ENCODE measurements at regions not wholly inside any gene's neighbourhood (a gene's known extent, or its start where the extent isn't known, plus 50 kb on each side); places are given as distances from the start of the nearest gene placed in this dataset.

GRCh38 chr2:167678158-167678557, 569.2 kb downstream of the STK39 start:
- H2BK120ac ChIP-seq (replicated peaks; ENCODE audit: low read depth, low read length), result no peak overlapping the region
- no peaks in the 10 kb centered on the region for H3K9me3 ChIP-seq (ENCODE audit: insufficient read depth in 2 of 2, low read depth in 1 of 2, low read length in 1 of 2)
- H3K23me2 ChIP-seq (ENCODE audit: low read depth, low read length), result no peaks in the 10 kb centered on the region
- no peaks in the 10 kb centered on the region for H4K20me1 ChIP-seq (replicated peaks in 1 of 2; ENCODE audit: control insufficient read depth in 1 of 2, insufficient read depth in 2 of 2, low read length in 2 of 2)
- H2BK15ac ChIP-seq (ENCODE audit: low read length), result no peak overlapping the region
- no peak overlapping the region for H3K4me2 ChIP-seq (ENCODE audit: insufficient read depth in 1 of 2, low read depth in 2 of 2, low read length in 2 of 2)
- H2AFZ ChIP-seq (ENCODE audit: low read length), result no peak overlapping the region
- no peak overlapping the region for H3K23ac ChIP-seq (ENCODE audit: insufficient read length)
- H4K5ac ChIP-seq (ENCODE audit: insufficient read length, low read depth, low read length), result no peak overlapping the region
- no peak overlapping the region for H2BK5ac ChIP-seq (ENCODE audit: low read depth, low read length)
- H3K4ac ChIP-seq (replicated peaks; ENCODE audit: insufficient read length, low read depth, low read length), result no peak overlapping the region
- no peak overlapping the region for H3K27ac ChIP-seq (ENCODE audit: low read depth, low read length)
- no peak overlapping the region for H4K8ac ChIP-seq (ENCODE audit: extremely low read depth, insufficient read depth, low read length)
- CTCF ChIA-PET (ENCODE audit: partially characterized antibody), result no interaction called here
- no peak overlapping the region for H3K9ac ChIP-seq (replicated peaks in 1 of 4; ENCODE audit: extremely low read depth in 1 of 4, low read depth in 3 of 4, low read length in 3 of 4)
- peaks cover 3 to 7% (median 4%) of the 10 kb centered on the region in 4 experiments; a peak in 6 of 7 replicates for H3K4me1 ChIP-seq (replicated peaks in 1 of 4; ENCODE audit: control insufficient read depth in 3 of 4, insufficient read depth in 4 of 4, low read length in 3 of 4)
- no peak overlapping the region for H2AK5ac ChIP-seq (ENCODE audit: low read depth, low read length)
- H3K36me3 ChIP-seq (ENCODE audit: control insufficient read depth in 2 of 4, insufficient read depth in 4 of 4, low read length in 3 of 4), result no peaks in the 10 kb centered on the region
- no peak overlapping the region for H4K91ac ChIP-seq (replicated peaks; ENCODE audit: insufficient read length, low read length)
- no peak overlapping the region for H3K18ac ChIP-seq (ENCODE audit: extremely low read depth, low read length)
- no peak overlapping the region for H3K56ac ChIP-seq (replicated peaks; ENCODE audit: insufficient read length, low read depth, low read length)
- FAIRE-seq (no peak), DNase-seq (ENCODE audit: low read depth in 1 of 2, low spot score in 2 of 2) (no peak)
- no peaks in the 10 kb centered on the region for H3K79me1 ChIP-seq (ENCODE audit: low read depth, low read length)
- no peak overlapping the region for H3K14ac ChIP-seq (ENCODE audit: insufficient read length)
- POLR2A ChIA-PET (ENCODE audit: partially characterized antibody), result no interaction called here
- H3K27me3 ChIP-seq (replicated peaks in 1 of 4; ENCODE audit: control insufficient read depth in 3 of 4, extremely low read depth in 1 of 4, insufficient read depth in 3 of 4, low read length in 3 of 4), result no peaks in the 10 kb centered on the region
- H2BK20ac ChIP-seq (ENCODE audit: low read length), result no peak overlapping the region
- H3K4me3 ChIP-seq (ENCODE audit: extremely low read depth in 1 of 4, insufficient read depth in 2 of 4, low read depth in 3 of 4, low read length in 4 of 4), result no peak overlapping the region
- WGBS, 2 experiments (ENCODE audit: extremely low coverage in 1 of 2, insufficient coverage in 1 of 2, insufficient read length in 1 of 2, insufficient replicate concordance in 2 of 2, low coverage in 1 of 2, low lambda C conversion rate in 2 of 2, missing lambda C conversion rate in 1 of 2), result 90% methylated on average over 3 of the region's 3 CpGs; no CpG with 5 or more reads in 1 of the 2 experiments
- no peak overlapping the region for H2BK12ac ChIP-seq (ENCODE audit: low read depth, low read length)
- TF ChIP-seq KDM1A (IDR thresholded peaks at IDR 0.05; ENCODE audit: borderline replicate concordance, low read length) (peak; percentile 55; the same call in 1 of the 2 replicates), GABPA (IDR thresholded peaks at IDR 0.05; ENCODE audit: borderline replicate concordance, insufficient read depth, low read length) (no peak)
- H3K79me2 ChIP-seq (ENCODE audit: control insufficient read depth in 1 of 2, insufficient read depth in 2 of 2, low read length in 2 of 2), result no peaks in the 10 kb centered on the region
